Stimulated activated CD8-positive, alpha-beta memory T cell treated with anti-CD3 and anti-CD28 coated beads, Interleukin-4, amount 100 ng/mL, for 24 hours (primary cell): ENCODE measurements at regions not wholly inside any gene's neighbourhood (a gene's known extent, or its start where the extent isn't known, plus 50 kb on each side); places are given as distances from the start of the nearest gene placed in this dataset.

ENCODE experiments used
- DNase-seq: peaks from one replicate; pipeline ENCODE4 v3.0.0-alpha.2; 2020; ENCODE audit warnings: low read depth

DNA sequence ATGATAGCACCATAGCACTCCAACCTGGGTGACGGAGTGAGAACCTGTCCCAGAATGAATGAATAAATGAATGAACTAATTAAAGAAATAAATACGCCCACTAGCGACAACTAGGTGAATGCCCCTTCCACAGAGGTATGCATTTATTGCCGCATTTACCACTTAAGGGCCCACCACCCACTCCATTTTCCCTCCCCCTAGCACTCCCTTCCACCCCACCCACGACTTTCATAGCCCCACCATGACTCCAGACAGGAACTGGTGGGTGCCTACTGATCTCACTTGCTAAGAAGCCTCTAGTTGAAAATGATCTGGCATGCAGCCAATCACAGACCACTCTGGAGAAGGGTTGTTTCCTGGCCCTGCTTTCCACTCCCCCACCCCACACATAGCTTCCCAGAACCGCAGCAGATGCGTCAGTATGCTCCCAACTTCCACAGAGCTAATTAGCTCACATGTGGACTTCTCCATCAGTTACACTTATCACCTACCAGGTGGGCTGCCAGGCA is 167.6 kb downstream of the WT1 start:
- no peak for DNase-seq

DNA sequence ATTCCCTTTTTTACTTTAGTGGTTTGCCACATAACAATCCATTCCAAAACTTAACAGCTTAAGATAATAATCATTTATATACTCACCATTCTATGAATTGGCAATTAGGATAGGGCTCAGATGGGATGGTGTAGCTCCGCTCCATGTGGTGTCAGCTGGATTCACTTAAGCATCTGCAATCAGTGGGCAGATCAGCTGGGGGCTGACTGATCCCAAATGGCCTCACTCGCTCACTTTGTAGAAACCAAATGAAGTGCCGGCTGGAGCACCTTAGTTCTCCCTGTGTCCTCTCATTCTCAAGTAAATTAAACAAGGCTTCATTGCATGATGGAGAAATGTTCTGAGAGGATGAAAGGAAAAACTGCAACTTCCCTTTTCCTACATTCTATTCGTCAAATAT is 161.4 kb downstream of the WT1 start:
- no peak for DNase-seq

DNA sequence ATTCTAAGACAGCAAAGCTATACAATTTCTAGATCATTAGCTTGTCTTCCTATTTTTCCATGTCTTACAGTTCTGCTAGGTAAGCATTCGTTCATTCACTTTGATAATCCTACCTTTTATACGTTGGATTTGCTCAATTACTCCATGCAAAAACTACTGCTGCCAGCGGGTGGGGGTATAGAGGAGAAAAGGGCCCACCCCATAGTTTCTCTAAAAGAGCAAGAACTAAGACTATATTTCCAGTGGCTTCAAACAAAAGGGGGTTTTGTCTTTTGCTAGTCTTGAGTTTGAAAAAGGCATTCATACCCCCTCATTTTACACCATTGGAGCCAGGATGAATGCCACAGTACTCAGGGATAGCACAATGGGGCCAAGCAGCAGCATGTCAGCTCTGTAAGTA is 155.7 kb downstream of the WT1 start:
- no peak for DNase-seq

DNA sequence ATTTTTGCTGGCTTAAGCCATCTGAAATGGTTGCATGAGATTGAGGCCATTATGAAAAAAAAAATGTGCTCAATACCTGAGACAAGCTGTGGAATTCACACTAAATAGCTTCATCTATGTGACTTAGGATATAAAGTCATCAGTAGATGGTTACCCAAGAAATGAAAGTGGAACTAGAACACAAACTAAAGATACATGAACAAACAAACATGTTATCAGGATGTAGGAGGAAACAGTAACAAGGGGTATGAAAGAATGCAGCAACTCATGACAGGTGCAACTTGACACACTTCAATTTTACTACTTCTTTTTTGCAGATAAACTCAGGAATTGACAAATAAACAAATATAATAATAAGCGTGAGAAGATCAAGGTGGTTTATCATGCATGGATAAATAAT is 155.0 kb downstream of the WT1 start:
- DNase-seq = no peak

DNA sequence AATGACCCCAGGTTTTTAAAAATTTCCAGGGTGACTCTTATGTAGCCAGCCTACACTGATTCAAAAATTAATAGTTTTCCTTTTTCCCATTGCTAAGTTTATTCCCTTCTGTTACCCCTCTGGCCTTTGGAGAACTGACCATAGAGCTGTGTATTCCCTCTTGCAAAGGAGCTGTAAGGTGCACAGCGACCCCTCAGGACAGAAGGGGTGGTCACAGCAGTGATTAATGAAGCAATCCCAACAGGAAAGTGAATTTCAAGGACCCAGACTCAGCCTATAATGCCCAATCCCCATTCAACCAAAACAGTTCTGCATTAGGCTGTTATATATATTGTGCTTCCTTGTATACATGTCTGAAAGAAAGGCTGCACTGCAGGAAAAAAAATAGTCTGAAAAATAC is 147.1 kb downstream of the WT1 start:
- no peak for DNase-seq

DNA sequence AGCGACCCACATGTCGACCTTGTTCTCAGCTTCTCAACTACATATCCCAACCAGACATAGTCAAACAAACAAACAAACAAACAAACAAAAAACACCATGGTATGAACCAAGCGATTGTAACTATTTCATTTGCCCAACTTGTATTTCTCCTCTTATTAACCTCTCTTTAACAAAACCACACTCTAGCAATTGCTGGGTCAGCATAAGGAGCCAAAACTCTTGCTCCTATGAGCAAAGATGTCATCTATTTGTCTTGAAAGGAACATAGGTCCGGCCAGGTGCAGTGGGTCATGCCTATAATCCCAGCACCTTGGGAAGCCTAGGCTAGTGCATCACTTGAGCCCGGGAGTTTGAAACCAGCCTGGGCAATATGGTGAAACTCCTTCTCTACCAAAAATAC is 145.6 kb downstream of the WT1 start:
- no peak for DNase-seq

- no peak for DNase-seq
These were observed 144.6 kb downstream of the WT1 start for GRCh38 chr11:32290783-32291182.

DNA sequence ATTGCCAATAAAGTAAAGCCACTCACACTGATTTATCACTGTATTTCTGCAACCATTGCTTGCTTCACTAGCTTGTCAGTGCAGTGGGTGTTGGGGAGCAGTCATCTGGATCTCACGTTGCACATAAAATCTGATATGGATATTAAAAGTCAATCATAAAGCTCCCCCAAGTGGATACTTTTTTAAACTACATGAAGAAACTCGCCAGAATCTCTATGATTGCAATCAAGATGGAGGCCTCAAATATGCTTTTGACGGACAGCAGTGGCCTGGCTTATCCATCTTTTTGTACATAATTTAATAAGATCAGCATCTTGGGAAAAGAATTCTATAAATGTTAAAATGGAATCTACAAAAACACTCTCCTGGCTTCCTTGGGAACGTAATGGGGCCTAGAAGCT is 137.7 kb downstream of the WT1 start:
- DNase-seq = no peak

DNA sequence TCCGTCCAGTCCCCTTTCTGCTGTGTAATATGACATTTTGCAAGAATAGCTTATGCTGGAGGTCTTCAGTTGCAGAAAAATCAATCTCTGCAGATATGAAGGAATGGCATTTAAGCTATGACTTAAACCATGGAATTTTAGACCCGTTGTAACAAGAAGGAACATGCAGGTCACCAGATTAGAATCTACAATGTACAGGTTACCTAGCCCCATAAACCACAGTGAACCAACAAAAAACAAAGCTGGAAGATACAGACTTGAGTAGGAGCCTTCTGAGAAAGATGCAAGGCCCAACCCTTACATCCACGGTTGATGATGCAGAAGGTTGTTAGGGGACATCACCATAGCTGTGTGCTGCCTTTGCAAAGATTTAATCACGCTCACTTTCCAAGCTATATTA is 132.5 kb downstream of the WT1 start:
- DNase-seq = no peak

DNA sequence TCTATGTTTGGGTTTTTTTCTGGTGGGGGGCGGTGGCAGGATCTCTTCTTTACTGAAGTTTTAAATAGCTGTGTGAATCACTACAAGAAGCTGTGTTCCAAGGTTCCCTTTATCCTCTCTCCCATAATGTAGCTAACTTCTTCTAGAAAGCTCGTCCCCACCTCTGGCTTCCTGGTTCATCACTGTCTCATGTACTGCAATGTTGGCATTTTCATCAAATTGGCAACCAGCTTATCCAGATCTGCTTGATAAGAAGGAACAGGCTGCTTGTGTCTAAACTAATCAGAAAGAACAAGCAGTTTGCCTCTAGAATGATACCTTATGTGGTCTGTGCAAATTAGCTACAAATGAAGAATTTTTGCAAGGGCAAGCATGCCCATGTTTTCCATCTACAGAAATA is 130.8 kb downstream of the WT1 start:
- DNase-seq = no peak

GRCh38 chr11:32305460-32305859 is 129.9 kb downstream of the WT1 start:
- DNase-seq = no peak

DNA sequence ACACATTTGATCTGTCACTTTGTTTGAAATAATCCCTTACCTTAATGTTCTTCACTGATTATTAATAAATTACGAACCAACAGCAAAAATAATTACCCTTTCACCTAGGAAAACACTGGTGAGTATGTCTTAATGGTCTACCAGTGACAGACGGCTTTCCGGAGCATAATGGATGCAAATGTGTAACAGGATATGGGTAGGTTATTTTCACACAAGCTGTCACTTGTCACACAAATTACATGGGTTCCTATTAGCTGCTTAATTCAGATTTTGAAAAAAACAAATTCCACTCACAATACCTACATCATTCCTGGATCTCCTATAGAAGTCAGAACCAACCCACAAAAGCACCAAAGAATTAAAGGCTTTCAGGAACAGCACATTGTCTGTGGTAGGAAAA is 127.9 kb downstream of the WT1 start:
- no peak for DNase-seq

DNA sequence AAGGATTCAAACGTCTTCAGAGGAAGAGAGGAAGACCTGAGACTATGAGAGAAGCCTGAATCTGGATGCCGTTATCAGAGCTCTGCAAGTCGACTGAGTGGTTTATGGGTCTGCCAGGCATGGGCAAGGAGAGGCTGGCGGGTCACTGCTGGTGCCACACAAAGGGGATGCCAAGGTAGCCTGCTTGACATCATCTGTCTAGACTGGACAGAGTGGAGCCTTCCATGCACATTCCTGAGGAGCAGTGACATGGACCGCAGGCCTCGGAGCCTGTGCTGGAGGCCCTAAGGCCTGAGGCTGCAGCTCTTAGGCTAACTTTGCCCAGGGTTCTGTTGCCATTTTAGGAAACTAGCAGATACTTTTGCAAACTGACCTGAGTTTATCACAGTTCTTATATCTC is 127.4 kb downstream of the WT1 start:
- DNase-seq = no peak

DNA sequence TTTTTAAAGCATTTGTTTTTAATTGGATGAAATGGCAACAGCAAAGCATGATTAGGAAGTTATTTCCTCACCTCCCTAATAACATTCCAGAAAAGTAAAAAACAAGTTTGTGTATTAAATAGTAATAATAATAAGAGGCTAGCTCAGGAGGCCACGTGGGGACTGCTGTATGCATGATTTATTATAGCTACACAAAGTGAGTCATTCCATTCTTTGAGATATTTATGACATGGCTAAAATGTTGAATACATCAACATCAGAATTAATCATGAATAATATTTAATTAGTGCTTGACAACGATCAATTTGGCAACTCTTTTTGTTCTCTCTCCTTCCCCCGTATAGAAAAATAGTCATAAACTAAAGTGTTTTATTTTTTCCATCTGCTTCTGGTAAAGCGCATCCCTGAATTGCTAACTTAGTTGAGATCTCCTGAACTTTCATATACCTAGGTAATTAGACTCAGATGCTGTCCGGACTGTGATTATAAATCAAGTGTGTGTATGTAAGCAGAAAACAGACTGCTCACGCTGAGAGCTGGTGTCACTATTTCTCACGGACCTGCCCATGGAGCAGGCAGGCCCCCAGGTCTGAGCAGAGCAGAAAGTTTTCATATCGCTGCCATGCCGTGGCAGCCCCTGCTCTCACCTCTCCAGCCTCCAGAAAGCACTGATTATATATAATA is 125.7 kb downstream of the WT1 start:
- DNase-seq = no peak

DNA sequence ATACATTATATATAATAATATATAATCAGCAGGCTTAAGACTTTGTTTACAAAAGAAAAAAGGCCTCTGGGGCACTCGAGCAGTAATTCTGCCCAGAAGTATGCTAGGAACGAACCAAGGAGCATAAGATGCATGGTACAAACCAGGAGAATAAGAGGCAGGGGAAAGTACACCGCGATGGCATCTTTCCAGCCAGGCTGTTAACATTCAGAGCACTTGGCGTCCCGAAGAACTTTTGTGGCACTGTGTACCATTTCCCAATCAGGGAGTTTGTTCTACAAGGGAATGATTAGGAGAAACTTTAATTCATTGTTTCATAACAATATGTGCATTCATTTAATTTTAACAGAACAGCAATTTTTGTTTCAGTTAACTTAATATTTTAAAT is 125.1 kb downstream of the WT1 start:
- DNase-seq = no peak

- DNase-seq = no peak
These were observed 123.8 kb downstream of the WT1 start for GRCh38 chr11:32311346-32312065.

DNA sequence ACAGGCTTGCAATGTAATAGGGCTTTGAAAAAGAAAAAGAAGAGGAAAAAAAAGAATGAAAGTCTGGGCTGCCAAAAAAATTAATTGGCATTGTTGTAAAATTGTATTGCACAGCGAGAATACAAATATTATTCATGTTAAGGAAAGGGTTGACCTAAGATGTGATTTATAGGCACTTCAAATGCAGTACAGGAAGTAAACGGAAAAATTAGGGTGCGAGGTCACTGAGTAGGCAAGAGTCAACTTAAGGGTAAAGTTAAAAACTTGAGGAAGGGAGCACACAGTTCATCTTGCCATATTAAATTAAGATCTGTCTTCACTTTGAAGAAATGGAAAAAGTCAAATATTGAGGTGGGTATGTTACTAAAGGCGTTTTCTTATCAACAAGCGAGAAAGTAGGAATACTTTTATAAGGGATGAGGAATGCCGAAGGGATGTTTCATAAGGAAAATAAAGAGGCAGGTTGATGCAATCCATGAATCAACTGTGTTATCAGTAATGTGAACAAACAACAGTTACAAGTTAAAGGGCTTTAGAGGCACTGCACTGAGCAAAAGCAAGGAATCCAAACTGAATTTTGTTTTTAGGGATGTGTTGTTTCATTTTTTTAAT is 123.0 kb downstream of the WT1 start:
- no peak for DNase-seq

DNA sequence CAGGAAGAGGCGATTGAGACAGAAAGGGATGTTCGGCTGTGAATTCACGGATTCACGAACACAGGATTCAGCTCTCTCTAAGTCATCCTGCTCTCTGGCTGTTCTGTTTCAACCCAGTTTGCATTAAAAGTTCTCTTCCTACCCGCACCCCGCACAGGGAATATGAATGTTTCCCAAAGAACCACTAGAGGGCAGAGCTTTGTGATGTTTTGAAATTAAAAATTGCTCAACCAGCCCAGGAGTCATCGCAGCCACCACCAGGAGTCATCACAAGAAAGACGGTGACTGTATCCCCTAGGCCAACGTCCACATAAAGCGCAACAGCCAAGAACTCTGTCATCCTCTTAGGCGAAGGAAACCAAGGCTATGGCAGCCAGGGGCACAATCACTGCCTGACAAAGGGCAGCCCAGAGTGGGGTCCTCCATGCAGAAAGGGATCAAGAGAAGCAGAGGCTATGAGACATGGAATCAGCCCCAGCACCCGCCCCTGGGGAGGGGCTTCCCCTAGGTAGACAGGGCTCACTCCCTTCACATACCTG is 122.4 kb downstream of the WT1 start:
- DNase-seq = peak; percentile 11

- no peak for DNase-seq
These were observed 121.9 kb downstream of the WT1 start for GRCh38 chr11:32313477-32313876.

DNA sequence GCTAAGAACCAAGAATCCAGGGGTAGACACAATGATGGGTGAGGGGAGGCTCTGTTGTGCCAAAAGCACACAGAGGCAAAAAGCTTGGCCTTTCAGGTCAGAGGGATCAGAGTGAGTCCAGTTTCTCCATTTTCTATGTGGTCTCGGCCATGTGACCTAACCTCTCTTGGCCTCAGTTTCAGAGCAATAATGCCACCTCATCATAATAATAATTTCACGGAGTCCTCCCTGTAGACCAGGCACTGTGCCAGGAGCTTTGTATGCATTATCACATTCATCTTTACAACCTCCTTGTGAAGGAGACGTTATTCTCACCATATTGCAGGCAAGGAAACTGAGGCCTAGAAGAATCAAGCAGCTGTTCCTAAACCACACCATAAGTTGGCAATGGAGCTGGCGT is 120.2 kb downstream of the WT1 start:
- DNase-seq = no peak

DNA sequence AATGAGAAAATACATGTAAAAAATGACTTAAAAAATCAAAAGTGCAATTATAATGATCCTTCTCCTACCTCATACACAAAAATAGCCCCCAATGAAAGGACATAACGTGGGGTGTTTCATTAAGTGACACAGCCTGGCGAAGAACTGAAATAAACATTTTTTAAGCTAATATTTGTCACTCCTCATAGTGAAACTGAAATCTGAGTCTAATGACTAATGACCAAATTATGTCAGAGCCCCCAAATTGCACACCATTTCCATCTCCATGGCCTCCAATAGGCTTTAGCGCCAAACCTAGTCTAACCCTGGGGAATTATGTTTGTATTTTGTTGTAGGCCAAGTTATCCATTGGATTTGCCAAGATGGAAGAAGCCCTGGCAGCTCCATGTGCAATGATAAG is 119.1 kb downstream of the WT1 start:
- no peak for DNase-seq

- DNase-seq = no peak
These were observed 118.3 kb downstream of the WT1 start for GRCh38 chr11:32316858-32317642.
